Naive thymus-derived CD8-positive, alpha-beta T cell (primary cell): ENCODE measurements at regions not wholly inside any gene's neighbourhood (a gene's known extent, or its start where the extent isn't known, plus 50 kb on each side); places are given as distances from the start of the nearest gene placed in this dataset.

ENCODE experiments used
- ATAC-seq, 2 donors: fragments of 150-1000 bp; cut with Tn5 transposase in 1 of 2; sonication (Bioruptor Pico), chemical (Tn5 transposase) in 1 of 2; 1 replicate in 1 of 2; 2 replicates in 1 of 2; pipeline ENCODE4 v1.10.0; 2021; ENCODE audit warnings: mild to moderate bottlenecking in 2 of 2, moderate library complexity in 2 of 2
- POLR2A ChIA-PET: fragments of 350-600 bp; sonication (Branson Sonifier 250); formaldehyde crosslinking; loops from one replicate; lab custom pipeline; 2021; ENCODE audit warnings: antibody characterized with exemption; lab: Charles Lee
- DNase-seq, 10 donors: peaks; one replicate each; pipeline versions ENCODE4 v3.0.0 to v3.0.0-alpha.2; 2020 to 2022
- H3K27ac Mint-ChIP-seq, 10 donors: one replicate each; pipeline ENCODE4 v1.8.0; 2020 to 2022; ENCODE audit warnings: mild to moderate bottlenecking in 10 of 10, mixed read lengths in 10 of 10, moderate library complexity in 4 of 10, inconsistent platforms in 1 of 10
- H3K27me3 Mint-ChIP-seq, 5 donors: one replicate each; pipeline ENCODE4 v1.8.0; 2021 to 2022; ENCODE audit warnings: mixed read lengths in 5 of 5
- H3K36me3 Mint-ChIP-seq, 3 donors: one replicate each; pipeline ENCODE4 v1.8.0; 2020 to 2022; ENCODE audit warnings: mixed read lengths in 3 of 3, mild to moderate bottlenecking in 2 of 3, inconsistent platforms in 1 of 3
- H3K4me1 Mint-ChIP-seq, 4 donors: one replicate each; pipeline ENCODE4 v1.8.0; 2021 to 2022; ENCODE audit warnings: mixed read lengths in 4 of 4
- H3K4me3 Mint-ChIP-seq, 10 donors: one replicate each; pipeline ENCODE4 v1.8.0; 2020 to 2022; ENCODE audit warnings: mild to moderate bottlenecking in 10 of 10, mixed read lengths in 10 of 10, moderate library complexity in 6 of 10, inconsistent platforms in 1 of 10
- H3K9me3 Mint-ChIP-seq, 9 donors: one replicate each; pipeline ENCODE4 v1.8.0; 2020 to 2022; ENCODE audit warnings: mixed read lengths in 9 of 9, mild to moderate bottlenecking in 3 of 9, inconsistent platforms in 1 of 9, moderate library complexity in 1 of 9

- no peak overlapping the region for H3K4me3 Mint-ChIP-seq
- H3K36me3 Mint-ChIP-seq, result no peaks in the 10 kb centered on the region
- H3K4me1 Mint-ChIP-seq, result no peaks in the 10 kb centered on the region
- no peak overlapping the region for H3K27ac Mint-ChIP-seq
- no peaks in the 10 kb centered on the region for H3K9me3 Mint-ChIP-seq
- DNase-seq, result no peak
- POLR2A ChIA-PET, result no interaction called here
- ATAC-seq, result no peak
- peaks cover 7 to 21% (median 18%) of the 10 kb centered on the region in 5 donors for H3K27me3 Mint-ChIP-seq
Observed at GRCh38 chr9:19620326-19620725, 168.5 kb downstream of the SLC24A2 start.

GRCh38 chr9:19619221-19619620 is 169.6 kb downstream of the SLC24A2 start:
- H3K4me1 Mint-ChIP-seq, result no peaks in the 10 kb centered on the region
- no peaks in the 10 kb centered on the region for H3K36me3 Mint-ChIP-seq
- POLR2A ChIA-PET, result no interaction called here
- ATAC-seq, result no peak
- H3K27me3 Mint-ChIP-seq, result peaks cover 7 to 21% (median 18%) of the 10 kb centered on the region in 5 donors
- DNase-seq, result no peak
- H3K4me3 Mint-ChIP-seq, result no peak overlapping the region
- H3K9me3 Mint-ChIP-seq, result no peaks in the 10 kb centered on the region
- H3K27ac Mint-ChIP-seq, result no peak overlapping the region

GRCh38 chr9:19618816-19619215 is 170.0 kb downstream of the SLC24A2 start:
- POLR2A ChIA-PET, result interaction anchor here (0.7 kb wide), 1 partner anchor 10 kb away, joined by 3 read pairs; no protein-coding TSS in a partner anchor
- H3K27ac Mint-ChIP-seq, result no peak overlapping the region
- H3K4me3 Mint-ChIP-seq, result no peak overlapping the region
- ATAC-seq, result no peak
- peaks cover 7 to 21% (median 18%) of the 10 kb centered on the region in 5 donors for H3K27me3 Mint-ChIP-seq
- no peaks in the 10 kb centered on the region for H3K9me3 Mint-ChIP-seq
- no peaks in the 10 kb centered on the region for H3K4me1 Mint-ChIP-seq
- no peak for DNase-seq
- H3K36me3 Mint-ChIP-seq, result no peaks in the 10 kb centered on the region

GRCh38 chr9:19615036-19615624 is 173.7 kb downstream of the SLC24A2 start:
- POLR2A ChIA-PET, result no interaction called here
- H3K4me3 Mint-ChIP-seq, result no peak overlapping the region
- H3K27me3 Mint-ChIP-seq, result peaks cover 6 to 36% (median 19%) of the 10 kb centered on the region in 5 donors
- H3K9me3 Mint-ChIP-seq, result no peaks in the 10 kb centered on the region
- DNase-seq (no peak), ATAC-seq (no peak)
- H3K27ac Mint-ChIP-seq, result no peak overlapping the region
- H3K36me3 Mint-ChIP-seq, result no peaks in the 10 kb centered on the region
- no peaks in the 10 kb centered on the region for H3K4me1 Mint-ChIP-seq

GRCh38 chr9:19614294-19614693 is 174.5 kb downstream of the SLC24A2 start:
- Mint-ChIP-seq H3K27me3 (peaks cover 6 to 41% (median 17%) of the 10 kb centered on the region in 5 donors), H3K4me1 (no peaks in the 10 kb centered on the region), H3K9me3 (peaks cover 0 to 2% (median 0%) of the 10 kb centered on the region in 9 donors), H3K27ac (no peak overlapping the region), H3K36me3 (no peaks in the 10 kb centered on the region), H3K4me3 (no peak overlapping the region)
- DNase-seq (no peak), ATAC-seq (no peak)
- POLR2A ChIA-PET, result no interaction called here

- Mint-ChIP-seq H3K27me3 (peaks cover 1 to 32% (median 6%) of the 10 kb centered on the region in 5 donors), H3K36me3 (no peaks in the 10 kb centered on the region), H3K4me3 (no peak overlapping the region), H3K27ac (no peak overlapping the region), H3K4me1 (peaks cover 0 to under 1% (median 0%) of the 10 kb centered on the region in 4 donors), H3K9me3 (peaks cover 0 to 13% (median 0%) of the 10 kb centered on the region in 9 donors)
- no peak for ATAC-seq
- no peak for DNase-seq
- POLR2A ChIA-PET, result no interaction called here
Observed at GRCh38 chr9:19600538-19600937, 188.3 kb downstream of the SLC24A2 start.

GRCh38 chr9:19598722-19599121 is 189.9 kb downstream of the ACER2 start:
- H3K9me3 Mint-ChIP-seq, result peaks cover 0 to 13% (median 0%) of the 10 kb centered on the region in 9 donors
- peaks cover 10 to 38% (median 14%) of the 10 kb centered on the region in 5 donors for H3K27me3 Mint-ChIP-seq
- no peak for ATAC-seq
- no peak overlapping the region for H3K4me3 Mint-ChIP-seq
- no peaks in the 10 kb centered on the region for H3K36me3 Mint-ChIP-seq
- DNase-seq, result no peak
- H3K27ac Mint-ChIP-seq, result no peak overlapping the region
- POLR2A ChIA-PET, result no interaction called here
- peaks cover 0 to 2% (median 0%) of the 10 kb centered on the region in 4 donors for H3K4me1 Mint-ChIP-seq

GRCh38 chr9:19597176-19597575 is 188.4 kb downstream of the ACER2 start:
- POLR2A ChIA-PET, result no interaction called here

GRCh38 chr9:19595003-19595402 is 186.2 kb downstream of the ACER2 start:
- ATAC-seq, result no peak

More at GRCh38 chr9:19597176-19597575, 188.4 kb downstream of the ACER2 start:
- no peak for ATAC-seq
- H3K27ac Mint-ChIP-seq, result no peak overlapping the region
- H3K4me3 Mint-ChIP-seq, result no peak overlapping the region
- DNase-seq, result no peak
- H3K36me3 Mint-ChIP-seq, result no peaks in the 10 kb centered on the region
- H3K4me1 Mint-ChIP-seq, result peaks cover 0 to 2% (median 0%) of the 10 kb centered on the region in 4 donors
- peaks cover 10 to 36% (median 16%) of the 10 kb centered on the region in 5 donors for H3K27me3 Mint-ChIP-seq
- H3K9me3 Mint-ChIP-seq, result peaks cover 0 to 13% (median 0%) of the 10 kb centered on the region in 9 donors

GRCh38 chr9:19587678-19588077 is 178.9 kb downstream of the ACER2 start:
- POLR2A ChIA-PET, result no interaction called here
- no peak overlapping the region for H3K27ac Mint-ChIP-seq
- H3K4me3 Mint-ChIP-seq, result no peak overlapping the region
- H3K27me3 Mint-ChIP-seq, result peaks cover 3 to 16% (median 4%) of the 10 kb centered on the region in 5 donors
- DNase-seq, result no peak
- H3K36me3 Mint-ChIP-seq, result no peaks in the 10 kb centered on the region
- no peaks in the 10 kb centered on the region for H3K4me1 Mint-ChIP-seq
- ATAC-seq, result no peak
- H3K9me3 Mint-ChIP-seq, result peaks cover 0 to 4% (median 0%) of the 10 kb centered on the region in 9 donors

More at GRCh38 chr9:19595003-19595402, 186.2 kb downstream of the ACER2 start:
- POLR2A ChIA-PET, result no interaction called here
- H3K4me1 Mint-ChIP-seq, result peaks cover 0 to 2% (median 0%) of the 10 kb centered on the region in 4 donors
- no peak for DNase-seq
- no peaks in the 10 kb centered on the region for H3K36me3 Mint-ChIP-seq
- H3K9me3 Mint-ChIP-seq, result peaks cover 0 to 4% (median 0%) of the 10 kb centered on the region in 9 donors
- H3K27ac Mint-ChIP-seq, result no peak overlapping the region
- H3K27me3 Mint-ChIP-seq, result peaks cover 14 to 48% (median 18%) of the 10 kb centered on the region in 5 donors
- no peak overlapping the region for H3K4me3 Mint-ChIP-seq

- no peaks in the 10 kb centered on the region for H3K36me3 Mint-ChIP-seq
- no peak for DNase-seq
- peaks cover 0 to 4% (median 0%) of the 10 kb centered on the region in 9 donors for H3K9me3 Mint-ChIP-seq
- no peak overlapping the region for H3K4me3 Mint-ChIP-seq
- no peaks in the 10 kb centered on the region for H3K4me1 Mint-ChIP-seq
- H3K27ac Mint-ChIP-seq, result no peak overlapping the region
- POLR2A ChIA-PET, result no interaction called here
- ATAC-seq, result no peak
- H3K27me3 Mint-ChIP-seq, result peaks cover 0 to 13% (median 5%) of the 10 kb centered on the region in 5 donors
Observed at GRCh38 chr9:19583890-19584289, 175.1 kb downstream of the ACER2 start.

- H3K4me1 Mint-ChIP-seq, result no peaks in the 10 kb centered on the region
- peaks cover 0 to 4% (median 0%) of the 10 kb centered on the region in 9 donors for H3K9me3 Mint-ChIP-seq
- H3K36me3 Mint-ChIP-seq, result no peaks in the 10 kb centered on the region
- peaks cover 2 to 26% (median 13%) of the 10 kb centered on the region in 5 donors for H3K27me3 Mint-ChIP-seq
- no peak overlapping the region for H3K4me3 Mint-ChIP-seq
- DNase-seq (no peak), ATAC-seq (no peak)
- POLR2A ChIA-PET, result no interaction called here
- H3K27ac Mint-ChIP-seq, result no peak overlapping the region
Observed at GRCh38 chr9:19577411-19577810, 168.6 kb downstream of the ACER2 start.

GRCh38 chr9:19568946-19569345 is 160.1 kb downstream of the ACER2 start:
- H3K9me3 Mint-ChIP-seq, result peaks cover 0 to 8% (median 0%) of the 10 kb centered on the region in 9 donors
- no peak overlapping the region for H3K4me3 Mint-ChIP-seq
- no peaks in the 10 kb centered on the region for H3K36me3 Mint-ChIP-seq
- peaks cover 2 to 15% (median 6%) of the 10 kb centered on the region in 5 donors for H3K27me3 Mint-ChIP-seq
- POLR2A ChIA-PET, result no interaction called here
- H3K4me1 Mint-ChIP-seq, result peaks cover 0 to 2% (median 0%) of the 10 kb centered on the region in 4 donors
- DNase-seq (no peak), ATAC-seq (no peak)
- no peak overlapping the region for H3K27ac Mint-ChIP-seq
